ENCODE measurements at regions not wholly inside any gene's neighbourhood (a gene's known extent, or its start where the extent isn't known, plus 50 kb on each side); places are given as distances from the start of the nearest gene placed in this dataset.

- no TSS peak for BruUV-seq (replicated peaks)
- H3F3A ChIP-seq (ENCODE audit: low read length, unreplicated experiment), result no peaks in the 10 kb centered on the region
- no peak overlapping the region for H3K4me3 ChIP-seq (ENCODE audit: low read length)
- H2AFZ ChIP-seq (ENCODE audit: low read length), result no peak overlapping the region
- H3K36me3 ChIP-seq (ENCODE audit: low read depth, low read length), result no peaks in the 10 kb centered on the region; the same call in 1 of the 2 replicates
- DNase-seq (no peak), ATAC-seq (no peak; the same call in 1 of the 2 replicates)
- H3K9me3 ChIP-seq (ENCODE audit: low read length), result no peaks in the 10 kb centered on the region
- ChIA-PET POLR2A (ENCODE audit: unreplicated experiment) (no interaction called here), CTCF (no interaction called here)
- H3K9me2 ChIP-seq (replicated peaks; ENCODE audit: low read length), result no peaks in the 10 kb centered on the region
- intact Hi-C loops (cut with micrococcal nuclease), result no loop called here
- H3K27ac ChIP-seq (ENCODE audit: low read length), result no peak overlapping the region
- no peaks in the 10 kb centered on the region for H3K27me3 ChIP-seq (ENCODE audit: low read length)
- H3K4me1 ChIP-seq (ENCODE audit: insufficient read depth, low read length), result no peaks in the 10 kb centered on the region
- H3K4me2 ChIP-seq (ENCODE audit: low read length), result no peak overlapping the region
- H3K79me2 ChIP-seq (ENCODE audit: low read length), result peaks cover 94% of the 10 kb centered on the region
- no peak for TF ChIP-seq EZH2 (IDR thresholded peaks at IDR 0.05; ENCODE audit: low read length, unreplicated experiment)
- no peak for TF ChIP-seq EZH2phosphoT487 (IDR thresholded peaks at IDR 0.05; ENCODE audit: borderline replicate concordance, low read length)
- TF ChIP-seq, protein P1, sequence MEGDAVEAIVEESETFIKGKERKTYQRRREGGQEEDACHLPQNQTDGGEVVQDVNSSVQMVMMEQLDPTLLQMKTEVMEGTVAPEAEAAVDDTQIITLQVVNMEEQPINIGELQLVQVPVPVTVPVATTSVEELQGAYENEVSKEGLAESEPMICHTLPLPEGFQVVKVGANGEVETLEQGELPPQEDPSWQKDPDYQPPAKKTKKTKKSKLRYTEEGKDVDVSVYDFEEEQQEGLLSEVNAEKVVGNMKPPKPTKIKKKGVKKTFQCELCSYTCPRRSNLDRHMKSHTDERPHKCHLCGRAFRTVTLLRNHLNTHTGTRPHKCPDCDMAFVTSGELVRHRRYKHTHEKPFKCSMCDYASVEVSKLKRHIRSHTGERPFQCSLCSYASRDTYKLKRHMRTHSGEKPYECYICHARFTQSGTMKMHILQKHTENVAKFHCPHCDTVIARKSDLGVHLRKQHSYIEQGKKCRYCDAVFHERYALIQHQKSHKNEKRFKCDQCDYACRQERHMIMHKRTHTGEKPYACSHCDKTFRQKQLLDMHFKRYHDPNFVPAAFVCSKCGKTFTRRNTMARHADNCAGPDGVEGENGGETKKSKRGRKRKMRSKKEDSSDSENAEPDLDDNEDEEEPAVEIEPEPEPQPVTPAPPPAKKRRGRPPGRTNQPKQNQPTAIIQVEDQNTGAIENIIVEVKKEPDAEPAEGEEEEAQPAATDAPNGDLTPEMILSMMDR (conservative IDR thresholded peaks at IDR 0.05; ENCODE audit: low read depth, low read length), result no peak
- no peak overlapping the region for H3K9ac ChIP-seq (ENCODE audit: low read length)
- peaks cover 74% of the 10 kb centered on the region for H4K20me1 ChIP-seq (ENCODE audit: low read length)
These were observed 235.3 kb downstream of the SEC14L1 start for GRCh38 chr17:77375917-77376651.

DNA sequence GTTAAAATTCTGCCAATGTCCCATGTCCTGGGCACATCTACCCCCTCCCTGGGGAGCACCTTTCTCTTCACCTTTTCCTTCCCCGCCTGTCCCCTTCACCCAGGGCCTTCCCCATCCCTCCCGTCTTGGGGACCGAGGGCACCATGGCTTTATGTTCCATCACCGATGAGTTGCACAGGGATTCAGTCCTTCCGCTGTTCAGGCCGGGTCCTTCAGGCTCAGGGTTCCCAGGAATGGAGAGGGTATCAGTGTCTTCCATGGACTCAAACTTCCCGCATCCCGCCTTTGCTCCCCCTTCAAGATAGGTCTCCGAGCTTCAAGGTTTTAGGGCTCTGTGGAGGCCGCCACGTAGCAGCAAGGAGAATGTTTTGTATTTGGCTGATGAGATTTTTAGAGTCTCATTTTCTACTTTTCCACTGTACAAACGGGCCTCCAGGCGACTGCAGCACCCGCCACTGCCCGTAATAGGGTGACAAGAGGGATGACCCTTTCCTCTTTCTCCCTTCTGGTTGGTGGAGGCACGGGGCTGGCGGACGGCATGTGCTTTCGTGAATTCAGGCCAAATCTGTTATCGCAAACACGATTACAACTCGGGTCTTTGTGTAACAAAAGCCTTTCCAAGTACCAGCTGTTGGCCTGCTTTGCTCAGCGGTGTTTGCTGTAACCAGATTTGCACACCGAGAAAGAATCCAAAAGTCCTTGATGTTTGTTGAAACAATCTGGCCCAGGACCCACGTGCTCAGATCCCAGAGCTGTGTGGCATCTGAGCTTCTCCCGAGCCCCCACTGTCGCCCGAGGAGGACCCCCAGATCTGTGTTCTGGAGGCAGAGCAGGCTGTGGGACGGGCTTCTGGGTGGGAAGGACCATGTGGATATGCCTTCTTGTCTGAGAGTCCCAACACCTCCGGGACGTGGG, 236.3 kb downstream of the SEC14L1 start:
- Histone ChIP-seq H3K27ac (ENCODE audit: low read length) (no peak overlapping the region), H3K4me3 (ENCODE audit: low read length) (no peak overlapping the region), H3K79me2 (ENCODE audit: low read length) (peaks cover 92% of the 10 kb centered on the region), H3K9ac (ENCODE audit: low read length) (no peak overlapping the region), H3F3A (ENCODE audit: low read length, unreplicated experiment) (no peaks in the 10 kb centered on the region), H3K9me3 (ENCODE audit: low read length) (no peaks in the 10 kb centered on the region), H3K36me3 (ENCODE audit: low read depth, low read length) (no peaks in the 10 kb centered on the region; the same call in 1 of the 2 replicates), H3K27me3 (ENCODE audit: low read length) (no peaks in the 10 kb centered on the region), H3K4me2 (ENCODE audit: low read length) (no peak overlapping the region), H3K4me1 (ENCODE audit: insufficient read depth, low read length) (no peaks in the 10 kb centered on the region), H3K9me2 (replicated peaks; ENCODE audit: low read length) (no peaks in the 10 kb centered on the region), H2AFZ (ENCODE audit: low read length) (no peak overlapping the region), H4K20me1 (ENCODE audit: low read length) (peaks cover 74% of the 10 kb centered on the region)
- no peak for DNase-seq
- intact Hi-C loops (cut with micrococcal nuclease), result no loop called here
- POLR2A ChIA-PET (ENCODE audit: unreplicated experiment), result no interaction called here
- CTCF ChIA-PET, result no interaction called here
- ATAC-seq, result no peak
- TF ChIP-seq, protein P1 (conservative IDR thresholded peaks at IDR 0.05; ENCODE audit: low read depth, low read length), result no peak
- BruUV-seq (replicated peaks), result no TSS peak

Measured in PC-3 (cell line).